Fibroblast of skin of back (primary cell): ENCODE measurements at regions not wholly inside any gene's neighbourhood (a gene's known extent, or its start where the extent isn't known, plus 50 kb on each side); places are given as distances from the start of the nearest gene placed in this dataset.
"Not testable (repeated sequence)": the region's sequence is repeated elsewhere in the genome, so short reads cannot be mapped to it uniquely, and the experiment has no call there.

Source experiments
- DNase-seq: peaks from one replicate; pipeline ENCODE4 v3.0.0-alpha.2; 2013

DNA sequence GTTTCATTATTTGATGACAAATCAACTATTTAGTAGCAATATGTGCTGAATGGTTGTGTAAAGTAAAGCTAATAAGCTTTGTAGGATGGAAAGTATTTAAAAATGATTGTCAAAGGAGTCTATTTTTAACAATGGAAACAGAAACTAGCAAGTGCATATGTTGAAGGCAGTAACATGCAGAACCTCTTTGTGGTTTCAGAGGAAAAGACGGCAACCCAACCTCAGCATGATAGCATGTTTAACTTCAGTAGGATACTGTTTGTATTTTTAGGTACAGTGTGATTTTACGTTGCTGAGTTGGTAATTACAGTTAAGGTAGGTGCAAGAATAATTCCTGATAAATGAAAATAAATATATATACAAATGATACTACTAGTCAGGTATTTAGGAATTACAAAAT is 545.4 kb downstream of the CDY1 start:
- not testable (repeated sequence) for DNase-seq

DNA sequence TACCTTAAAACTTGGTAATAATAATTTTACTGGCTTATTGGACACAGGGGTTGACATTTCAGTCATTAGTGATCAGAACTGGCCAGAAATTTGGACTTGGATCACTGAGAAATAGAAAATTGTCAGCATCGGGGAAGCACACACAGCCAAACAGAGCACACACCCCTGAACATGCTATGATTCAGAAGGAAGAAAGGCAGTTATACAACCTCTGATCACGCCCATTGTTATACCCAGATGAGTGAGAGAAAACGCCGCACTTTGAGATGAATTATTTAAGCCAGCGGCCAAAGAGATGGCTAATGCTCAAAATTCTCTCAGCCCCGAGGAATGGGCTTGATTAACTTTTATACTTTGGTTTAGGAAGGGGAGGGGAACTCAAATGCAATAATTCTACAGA is 557.4 kb downstream of the CDY1 start:
- DNase-seq = not testable (repeated sequence)

DNA sequence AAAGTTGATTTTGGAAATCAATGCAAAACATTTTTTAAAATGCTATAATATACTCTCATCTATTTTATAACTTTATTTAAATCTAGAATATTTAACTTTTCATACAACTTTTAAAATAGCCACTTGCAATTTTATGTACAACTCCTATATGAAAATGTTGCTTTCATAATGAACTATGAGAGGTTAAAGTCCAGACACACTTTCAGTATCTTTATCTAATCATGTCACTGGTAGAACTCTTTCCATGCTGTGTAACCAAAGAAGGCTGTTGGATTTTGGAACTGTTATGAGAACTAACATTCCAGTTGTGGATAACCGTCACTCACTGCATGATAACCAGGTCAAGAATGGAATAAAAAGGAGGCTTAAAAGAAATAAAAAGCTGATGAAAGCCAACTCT is 603.1 kb downstream of the CDY1 start:
- DNase-seq = not testable (repeated sequence)

DNA sequence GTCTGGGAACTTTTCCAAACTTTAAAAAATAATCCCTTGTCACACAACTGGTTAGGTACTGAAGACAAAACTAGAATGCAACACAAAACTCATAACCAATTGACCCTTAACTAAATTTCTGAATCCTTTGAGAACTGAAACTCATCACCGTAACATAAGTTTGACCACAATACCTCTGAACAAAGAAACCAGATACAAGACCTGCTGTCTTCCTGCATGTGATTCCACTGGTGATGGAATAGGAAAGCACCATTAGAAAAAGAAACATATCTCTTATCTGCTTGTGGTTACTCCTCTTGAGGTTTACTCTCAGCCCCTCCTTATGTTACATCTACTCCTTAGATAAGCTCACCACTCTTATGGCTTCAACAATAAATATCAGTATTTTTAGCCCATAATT is 603.6 kb downstream of the CDY1 start:
- DNase-seq = not testable (repeated sequence)

DNA sequence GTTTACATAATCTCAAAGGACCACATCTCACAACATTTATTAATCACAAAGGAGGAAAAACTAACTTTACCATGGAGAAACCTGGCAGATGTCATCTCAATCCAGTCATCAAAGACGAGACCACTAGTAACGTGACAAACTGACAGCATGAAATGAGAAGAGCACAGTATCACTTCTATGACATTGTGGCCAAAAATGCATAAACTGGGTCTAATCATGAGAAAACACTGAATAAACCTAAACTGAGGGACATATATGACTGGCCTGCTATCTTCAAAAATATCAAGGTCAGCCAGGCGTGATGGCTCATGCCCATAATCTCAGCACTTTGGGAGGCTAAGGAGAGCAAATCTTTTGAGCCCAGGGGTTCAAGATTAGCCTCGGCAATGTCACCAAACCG is 619.0 kb downstream of the CDY1 start:
- DNase-seq = not testable (repeated sequence)

DNA sequence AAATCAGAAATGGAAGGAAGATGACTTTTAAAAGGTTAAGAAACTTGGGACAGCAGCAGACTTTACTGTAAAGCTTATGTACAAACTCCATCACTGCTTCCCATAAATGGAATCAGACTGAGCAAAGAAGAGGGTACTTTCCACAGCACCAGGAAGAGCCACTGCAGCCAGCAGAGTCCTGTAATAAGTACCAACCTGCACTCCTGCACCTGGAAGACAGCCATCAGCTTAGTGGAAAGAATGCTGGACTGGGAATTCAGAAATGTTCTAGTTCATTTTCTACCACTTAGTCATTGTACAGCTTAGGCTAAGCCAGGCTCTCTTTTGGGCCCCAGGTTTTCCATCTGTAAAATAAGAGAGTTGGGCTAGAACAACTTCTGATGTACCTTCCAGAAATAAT is 632.3 kb downstream of the CDY1 start:
- DNase-seq = not testable (repeated sequence)

DNA sequence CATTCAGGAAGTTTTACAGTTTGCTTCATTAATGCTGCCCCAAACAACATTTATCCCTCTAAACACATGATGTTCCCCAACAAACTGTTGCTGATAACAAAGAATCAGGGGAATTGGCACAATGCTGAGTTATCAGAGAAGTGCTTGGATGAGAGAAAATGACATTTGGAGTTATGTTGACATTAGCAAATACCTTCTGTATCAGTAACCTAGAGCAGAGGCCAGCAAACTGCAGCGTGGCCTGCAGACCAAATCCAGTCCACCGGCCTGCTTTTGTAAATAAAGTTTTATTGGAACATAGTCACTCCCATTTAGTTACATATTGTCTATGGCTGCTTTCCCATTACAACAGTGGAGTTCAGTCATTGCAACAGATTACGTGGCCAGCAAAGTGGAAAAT is 643.5 kb downstream of the CDY1 start:
- not testable (repeated sequence) for DNase-seq

DNA sequence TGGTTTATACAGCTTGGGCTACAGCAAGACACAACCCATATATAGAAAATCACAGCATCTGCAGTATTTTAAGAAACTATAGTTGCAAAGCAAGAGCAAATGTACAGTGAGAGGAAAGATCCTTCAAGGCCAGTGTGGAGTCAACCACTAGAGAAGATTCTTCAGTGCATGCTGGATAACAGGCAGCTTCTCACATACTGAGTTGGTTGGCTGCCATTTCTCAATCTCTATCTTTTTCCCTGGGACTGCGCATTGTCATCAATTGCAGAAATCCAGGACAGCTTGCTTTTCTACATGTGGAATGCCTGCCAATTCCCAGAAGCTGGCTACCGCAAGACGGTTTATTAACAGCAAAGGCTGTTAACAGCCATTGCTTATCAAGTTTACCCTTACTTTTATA is 646.5 kb downstream of the CDY1 start:
- DNase-seq = not testable (repeated sequence)

DNA sequence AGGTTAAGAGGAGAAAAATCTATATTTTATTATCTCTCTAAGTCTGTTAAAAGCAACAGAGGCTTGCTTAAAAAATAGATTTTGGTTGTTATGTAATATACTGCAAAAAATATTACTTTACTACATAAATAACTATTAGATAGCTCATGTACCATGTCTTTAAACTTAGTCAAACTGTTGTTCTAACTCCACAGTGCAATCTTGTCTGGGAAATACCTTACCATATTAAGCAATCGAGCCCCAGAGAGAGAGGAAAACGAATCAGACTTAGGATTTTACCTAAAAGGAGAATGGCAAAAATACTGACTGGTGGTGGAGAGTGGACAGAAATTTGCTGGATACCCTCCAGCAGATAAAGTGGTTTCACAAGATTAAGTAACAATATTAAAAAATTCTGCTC is 647.0 kb downstream of the CDY1 start:
- not testable (repeated sequence) for DNase-seq

DNA sequence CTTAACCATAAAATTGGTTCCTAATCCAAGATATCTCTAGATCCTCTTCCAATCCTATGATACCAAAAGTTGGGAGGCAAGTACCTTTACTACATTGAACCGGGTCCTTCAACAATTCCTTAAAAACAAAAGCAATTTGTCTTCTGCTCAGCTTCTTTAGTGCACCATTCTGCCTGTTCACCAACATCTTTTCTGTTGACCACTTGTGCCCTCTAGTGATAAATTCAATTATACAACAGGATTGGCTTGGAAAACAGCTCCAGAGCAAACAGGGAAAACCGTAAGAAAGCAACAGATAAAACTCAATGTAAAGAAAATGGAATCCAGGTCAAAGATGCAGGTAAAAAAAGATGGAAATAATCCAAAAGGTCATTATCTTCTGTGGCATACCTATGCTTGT is 651.2 kb downstream of the CDY1 start:
- not testable (repeated sequence) for DNase-seq

DNA sequence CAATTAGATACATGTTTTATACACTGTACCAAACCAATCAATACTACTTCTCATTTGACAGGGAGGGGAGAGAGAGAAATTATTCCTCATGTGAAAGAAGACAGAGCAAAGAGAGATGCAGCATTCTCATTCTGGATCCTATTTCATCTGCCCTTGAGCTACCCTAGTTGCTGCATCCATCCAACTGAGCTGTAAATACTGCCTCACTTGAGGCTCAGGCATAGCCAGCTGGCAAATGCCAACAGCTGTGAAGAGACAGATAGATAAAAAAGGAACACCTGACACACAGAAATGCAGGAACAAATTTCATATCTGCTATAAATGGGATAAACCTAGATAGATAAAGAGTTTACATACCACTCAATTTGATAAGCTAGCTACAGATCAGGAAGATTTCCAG is 684.1 kb downstream of the CDY1 start:
- not testable (repeated sequence) for DNase-seq

DNA sequence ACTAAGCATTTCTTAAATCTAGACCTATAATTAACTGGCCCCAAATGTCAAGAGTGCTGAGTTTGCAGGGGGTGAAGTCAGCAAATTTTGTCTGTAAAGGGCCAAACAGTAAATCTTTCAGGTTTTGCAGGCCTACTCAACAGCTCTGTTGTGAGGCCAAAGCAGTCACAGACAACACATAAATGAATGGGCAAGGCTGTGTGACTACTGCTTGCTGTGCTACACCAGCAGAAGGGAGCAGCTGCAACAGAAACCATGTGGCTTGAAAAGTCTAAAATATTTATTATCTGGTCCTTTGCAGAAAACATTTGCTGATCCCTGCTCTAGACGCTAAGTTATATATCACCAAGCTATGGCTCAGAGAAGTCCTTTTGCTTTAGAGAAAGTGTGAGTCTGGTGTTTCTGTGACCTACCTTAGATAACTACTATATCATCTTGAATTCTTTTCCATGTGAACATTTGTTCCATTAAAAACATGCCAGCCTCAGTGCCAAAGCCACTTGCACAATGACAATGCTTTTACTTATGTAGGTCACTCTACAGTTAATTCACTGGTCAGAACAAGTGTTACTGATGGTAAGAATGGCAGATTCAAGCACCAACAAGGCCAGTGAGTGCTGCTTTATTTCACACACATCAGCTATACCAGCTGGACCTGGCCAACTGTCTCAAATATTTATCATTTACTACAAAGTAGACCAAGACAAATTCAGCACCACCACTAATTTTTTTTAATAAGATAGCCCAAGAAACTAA is 684.9 kb downstream of the CDY1 start:
- DNase-seq = not testable (repeated sequence)

DNA sequence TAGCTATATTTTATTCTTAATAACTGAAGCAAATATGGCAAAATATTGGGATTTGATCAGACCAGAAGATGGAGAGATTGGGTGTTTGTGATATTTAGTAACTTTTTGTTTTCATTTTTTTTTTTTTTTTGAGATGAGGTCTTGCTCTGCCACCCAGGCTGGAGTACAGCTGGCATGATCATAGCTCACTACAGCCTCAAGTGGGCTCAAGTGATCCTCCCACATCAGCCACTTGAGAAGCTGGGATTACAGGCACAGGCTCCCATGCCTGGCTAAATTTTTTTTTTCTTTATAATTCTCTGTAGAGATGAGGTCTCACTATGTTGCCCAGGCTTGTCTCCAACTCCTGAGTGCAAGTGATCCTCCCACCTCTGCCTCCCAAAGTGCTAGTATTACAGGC is 686.4 kb downstream of the CDY1 start:
- DNase-seq = not testable (repeated sequence)

DNA sequence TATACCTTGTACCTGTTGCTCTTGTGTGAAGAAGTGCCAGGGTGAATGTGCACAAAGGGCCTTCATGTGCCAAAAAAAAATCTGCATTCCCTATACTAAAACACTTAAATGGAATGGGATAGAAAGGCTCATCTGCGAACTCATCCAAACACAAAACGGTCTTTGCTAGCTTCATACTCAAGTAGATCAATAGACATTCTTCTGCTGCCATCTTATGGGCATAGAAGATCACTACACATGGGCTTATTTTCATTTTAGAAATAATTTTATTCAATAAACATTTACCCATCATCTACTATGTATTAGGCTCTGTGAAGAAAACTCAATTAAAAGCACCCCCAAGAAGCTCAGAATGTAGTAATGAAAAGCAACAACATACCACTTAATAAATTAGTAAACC is 693.1 kb downstream of the CDY1 start:
- DNase-seq = peak; percentile 17

DNA sequence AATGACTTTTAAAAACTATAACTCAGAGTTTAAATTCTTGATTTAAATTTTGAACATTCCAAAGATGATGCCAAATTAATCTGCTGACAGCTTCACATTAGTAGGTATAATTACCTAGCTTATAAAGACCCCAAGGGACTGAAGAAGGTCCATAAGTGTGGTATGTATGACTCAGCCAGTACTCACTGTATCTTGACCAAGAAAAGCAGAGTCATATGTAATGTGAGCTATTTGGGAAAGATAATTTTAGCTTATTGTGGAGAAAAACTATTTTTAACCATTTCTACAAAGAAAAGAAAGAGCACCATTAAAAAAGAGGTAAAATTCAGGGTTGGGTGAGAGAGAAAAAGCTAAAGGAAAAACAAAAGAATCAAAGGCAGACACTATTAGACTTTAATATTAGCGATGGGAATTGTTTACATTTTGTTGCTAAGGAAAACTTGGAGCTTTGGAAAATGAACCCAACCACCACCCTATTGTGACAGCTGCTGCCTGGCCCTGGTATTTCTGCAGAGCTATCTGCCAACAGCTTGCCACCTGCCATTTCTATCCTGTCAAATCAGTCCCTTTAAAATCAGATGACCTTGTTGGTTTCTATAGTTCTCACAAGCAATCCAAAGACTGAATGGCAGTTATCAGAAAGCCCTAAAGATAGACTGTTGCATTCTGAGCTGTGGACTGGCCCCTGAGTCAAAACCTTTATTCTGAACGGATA is 697.7 kb downstream of the CDY1 start:
- not testable (repeated sequence) for DNase-seq

DNA sequence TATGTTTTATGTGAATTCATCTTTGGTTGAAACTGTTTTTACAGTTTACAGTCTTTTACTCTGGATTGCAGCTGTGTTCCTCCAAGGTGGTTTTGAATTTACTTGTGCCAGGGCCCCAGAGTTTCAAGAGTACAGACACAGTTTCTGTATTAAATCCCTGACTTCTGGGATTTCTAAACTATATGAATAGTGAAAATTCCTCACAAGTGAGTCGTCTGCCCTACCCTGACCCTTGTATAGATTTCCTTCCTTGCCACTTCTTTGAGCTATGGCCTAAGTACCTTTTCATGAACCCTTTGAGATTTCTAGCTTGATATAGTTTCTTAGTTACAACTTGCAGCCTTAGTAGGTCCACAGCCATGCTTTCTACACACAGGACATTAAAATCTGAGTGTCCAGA is 700.8 kb downstream of the CDY1 start:
- not testable (repeated sequence) for DNase-seq

DNA sequence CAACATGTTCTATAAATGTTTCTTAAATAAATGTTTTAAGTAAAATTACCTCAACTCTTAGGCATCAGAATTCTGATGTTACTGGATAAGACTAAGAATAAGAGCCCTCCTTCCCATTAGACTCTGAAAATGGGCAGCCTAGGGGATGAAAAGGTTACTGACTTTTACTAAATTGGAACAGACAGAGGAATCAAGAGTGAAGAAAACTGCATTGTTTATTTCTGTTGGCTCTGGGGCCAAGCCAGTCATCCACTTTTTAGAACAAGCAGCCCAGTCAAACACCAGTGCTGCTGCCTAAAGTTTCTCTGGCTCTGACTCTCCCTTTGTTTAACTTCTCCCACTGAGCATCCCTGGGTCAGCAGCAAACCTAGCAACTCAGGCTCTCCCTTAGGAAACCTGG is 731.0 kb downstream of the CDY1 start:
- not testable (repeated sequence) for DNase-seq

DNA sequence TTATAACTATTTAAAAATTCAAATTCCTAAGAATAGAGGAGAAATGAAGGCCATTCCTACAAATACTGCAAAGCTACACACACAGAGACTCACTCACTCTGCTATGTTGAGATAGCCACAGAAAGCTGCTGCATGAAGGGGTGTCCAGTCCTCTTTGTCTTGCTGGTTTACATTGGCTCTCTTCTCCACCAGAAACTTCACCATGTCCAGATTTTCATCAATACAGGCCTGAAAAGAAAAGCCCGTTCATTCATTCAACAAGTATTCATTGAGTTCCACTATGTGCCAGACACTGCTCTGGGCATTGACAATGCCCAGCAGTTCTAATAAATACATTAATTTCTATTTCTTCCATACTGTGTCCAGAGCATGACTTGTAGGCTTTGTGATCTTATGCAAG is 732.3 kb downstream of the CDY1 start:
- no peak for DNase-seq

DNA sequence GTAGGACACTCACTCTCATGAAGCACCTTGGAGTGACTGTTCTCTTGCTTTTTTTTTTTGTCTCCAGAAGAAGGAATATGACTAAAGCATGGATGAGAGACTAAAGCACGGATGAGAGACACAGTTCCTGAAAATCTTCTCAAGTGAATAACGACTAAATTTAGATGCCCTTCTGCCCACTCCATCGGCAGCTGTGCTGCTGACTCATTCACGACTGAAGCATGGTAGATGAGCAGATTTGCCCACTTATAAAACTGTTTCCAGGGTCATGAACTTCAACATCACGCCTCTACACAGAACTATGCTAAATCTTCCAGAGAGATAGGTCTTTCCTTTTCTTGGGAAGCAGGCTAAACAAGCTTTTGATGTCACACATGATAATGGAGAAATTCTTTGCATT is 738.0 kb downstream of the CDY1 start:
- DNase-seq = not testable (repeated sequence)

DNA sequence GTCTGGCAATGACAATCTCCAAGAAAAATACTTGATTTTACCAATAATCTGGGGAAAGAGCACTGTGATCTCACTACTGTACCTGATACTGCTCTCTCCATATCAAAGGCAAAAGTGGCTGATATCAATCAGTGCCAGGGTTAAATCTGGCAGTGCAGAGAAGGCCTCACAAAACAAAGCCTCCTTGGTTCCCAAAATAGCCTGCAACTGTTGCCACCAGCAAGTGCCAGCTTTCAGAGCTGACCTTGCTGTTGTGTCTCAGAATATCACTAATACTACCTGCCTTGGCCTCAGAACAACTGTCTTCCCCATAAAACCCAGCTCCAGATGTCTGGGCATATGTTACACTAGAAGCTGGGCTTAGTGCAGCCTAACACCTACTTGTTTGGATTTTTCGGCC is 738.6 kb downstream of the CDY1 start:
- not testable (repeated sequence) for DNase-seq

DNA sequence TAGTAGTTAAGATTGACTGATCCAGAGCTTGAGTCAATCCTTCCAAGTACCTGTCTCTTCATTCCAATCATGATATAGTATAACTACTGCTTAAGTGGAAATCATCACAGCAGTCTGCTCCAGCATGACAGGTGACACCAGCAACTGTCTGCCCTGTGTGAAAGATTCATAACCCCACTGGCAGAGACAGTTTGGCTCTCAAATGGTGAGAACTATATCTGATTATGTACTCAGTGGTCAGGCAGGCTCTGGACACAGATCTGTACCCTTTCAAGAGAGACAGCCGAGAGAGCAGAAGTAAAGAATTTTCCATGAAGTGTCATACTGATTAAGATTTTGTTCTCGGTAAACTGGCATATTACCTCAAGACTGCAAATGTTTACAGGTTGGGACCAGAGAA is 741.5 kb downstream of the CDY1 start:
- DNase-seq = not testable (repeated sequence)

DNA sequence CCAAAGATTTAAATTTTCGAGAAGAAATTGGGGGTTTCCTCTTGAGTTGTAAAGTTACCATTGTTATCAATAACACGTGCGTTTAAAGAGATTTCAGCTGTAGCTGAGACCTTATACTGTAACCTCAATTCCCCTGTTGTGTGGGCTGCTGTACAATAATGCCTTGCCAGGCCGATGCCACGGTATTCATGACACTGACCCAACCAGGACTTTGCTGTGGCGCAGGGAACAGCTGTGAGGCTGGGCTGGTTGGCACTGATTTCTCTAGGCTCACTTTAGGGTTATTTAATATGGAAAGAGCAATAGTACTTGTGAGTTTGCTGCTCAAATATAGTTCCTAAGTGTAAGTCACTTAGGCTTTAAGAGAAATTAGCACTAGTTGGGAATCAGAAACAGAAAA is 744.2 kb downstream of the CDY1 start:
- DNase-seq = not testable (repeated sequence)

DNA sequence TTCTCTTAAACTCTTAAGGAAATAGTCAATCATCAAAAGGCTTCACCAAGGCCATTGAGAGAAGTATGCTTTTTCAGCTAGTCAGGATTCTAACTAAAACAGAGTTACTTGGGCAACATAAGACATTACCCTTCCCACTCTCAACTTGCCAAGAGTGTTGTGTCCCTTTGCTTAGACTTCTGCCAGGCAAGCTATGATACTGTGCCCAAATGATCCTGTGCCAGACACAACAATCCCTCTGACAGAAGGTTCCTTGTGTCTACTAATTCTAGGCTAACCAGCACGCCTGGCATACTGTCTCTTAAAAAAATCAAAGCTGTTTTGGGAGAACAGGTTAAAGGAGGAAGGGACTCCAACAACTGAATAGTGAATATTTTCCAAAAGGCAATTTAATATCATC is 750.6 kb downstream of the CDY1 start:
- DNase-seq = not testable (repeated sequence)

DNA sequence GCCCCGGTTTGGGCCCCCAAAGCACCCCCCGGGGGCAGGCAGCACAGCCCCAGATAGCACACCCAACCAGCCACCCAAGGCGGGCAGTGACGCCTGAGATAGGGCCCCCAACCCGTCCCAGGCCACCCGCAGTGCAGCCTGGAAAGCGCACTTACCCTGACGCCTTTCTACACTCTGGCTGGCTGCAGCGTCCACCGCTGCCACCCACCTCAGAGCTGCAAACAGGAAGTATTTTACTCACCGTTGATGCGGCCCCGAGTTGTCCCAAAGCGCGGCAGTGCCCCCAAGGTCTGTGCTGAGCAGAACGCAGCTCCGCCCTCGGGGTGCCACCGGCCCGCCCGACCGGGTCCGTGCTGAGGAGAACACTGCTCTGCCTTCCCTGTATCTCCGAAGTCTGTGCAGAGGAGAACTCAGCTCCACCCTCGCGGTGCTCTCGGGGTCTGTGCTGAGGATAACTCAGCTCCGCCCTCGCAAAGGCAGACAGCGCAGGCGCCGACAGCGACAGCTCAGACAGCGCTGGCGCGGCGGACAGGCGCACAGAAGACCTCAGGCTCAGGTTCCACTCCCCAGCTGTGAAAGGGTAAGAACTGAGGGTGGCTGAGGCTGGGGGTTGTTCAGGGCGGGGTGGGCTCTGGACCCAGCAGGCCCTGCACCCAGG is 786.9 kb downstream of the CDY1 start:
- no peak for DNase-seq
